ENCODE measurements at regions not wholly inside any gene's neighbourhood (a gene's known extent, or its start where the extent isn't known, plus 50 kb on each side); places are given as distances from the start of the nearest gene placed in this dataset.

GRCh38 chr4:32435308-32435707 is 1715.1 kb downstream of the PCDH7 start (continued):
- no peak for TF ChIP-seq CBX8 (IDR thresholded peaks at IDR 0.05; ENCODE audit: borderline replicate concordance, low read depth, low read length)
- no peak for TF ChIP-seq JUND (IDR thresholded peaks at IDR 0.05; ENCODE audit: low read length)
